SK-N-SH (cell line): ENCODE measurements at regions not wholly inside any gene's neighbourhood (a gene's known extent, or its start where the extent isn't known, plus 50 kb on each side); places are given as distances from the start of the nearest gene placed in this dataset.

Experiments used
- CTCF ChIA-PET: fragments of 300-600, 350-600 bp; formaldehyde crosslinking; extraction: SDS; loops from one replicate; lab custom pipeline; 2021; lab: Yijun Ruan, JAX
- POLR2A ChIA-PET: fragments of 350-600 bp; sonication (Branson Sonifier 250); formaldehyde crosslinking; extraction: SDS; loops from one replicate; lab custom pipeline; 2020; ENCODE audit warnings: antibody characterized with exemption, inconsistent platforms; lab: Yijun Ruan, JAX
- DNase-seq: peaks from one replicate; pipeline ENCODE4 v3.0.0; 2012
- H2AFZ ChIP-seq: fragments of 200-600 bp; sonication (generic); 2 replicates; pipeline ENCODE4 v1.8.1; 2016; ENCODE audit warnings: antibody characterized with exemption, mild to moderate bottlenecking, low read depth
- H3F3A ChIP-seq: fragments of 200-600 bp; sonication (generic); replicated peaks from 2 replicates; pipeline ENCODE3; 2016; ENCODE audit warnings: antibody characterized with exemption, mild to moderate bottlenecking; ENCODE audit not compliant: insufficient read depth
- H3K27ac ChIP-seq, 2 experiments: fragments of 200-500 bp in 1 of 2; fragments of 200-600 bp in 1 of 2; sonication (Bioruptor generic) in 1 of 2; sonication (generic), shearing (Covaris generic) in 1 of 2; 2 replicates each; pipeline versions ENCODE4 v1.5.1 to v1.6.1; 2014 to 2016; ENCODE audit warnings: low read depth in 2 of 2, inconsistent platforms in 1 of 2, low read length in 1 of 2, mild to moderate bottlenecking in 1 of 2, mixed read lengths in 1 of 2
- H3K27me3 ChIP-seq: fragments of 200-600 bp; sonication (generic), shearing (Covaris generic); 2 replicates; pipeline ENCODE4 v1.6.1; 2016; ENCODE audit warnings: mixed run types; ENCODE audit not compliant: insufficient read depth
- H3K36me3 ChIP-seq, 2 experiments: fragments of 200-500 bp in 1 of 2; fragments of 200-600 bp in 1 of 2; sonication (Bioruptor generic) in 1 of 2; sonication (generic) in 1 of 2; replicated peaks in 1 of 2; 2 replicates each; pipeline versions ENCODE3 to v1.5.1; 2014 to 2016; ENCODE audit warnings: low read length in 1 of 2, mild to moderate bottlenecking in 1 of 2; ENCODE audit not compliant: insufficient read depth in 2 of 2, control insufficient read depth in 1 of 2
- H3K4me1 ChIP-seq, 2 experiments: fragments of 200-500 bp in 1 of 2; fragments of 200-600 bp in 1 of 2; sonication (Bioruptor generic) in 1 of 2; sonication (generic), shearing (Covaris generic) in 1 of 2; 2 replicates each; pipeline versions ENCODE4 v1.5.1 to v1.6.1; 2014 to 2016; ENCODE audit warnings: low read depth in 1 of 2, low read length in 1 of 2, mixed run types in 1 of 2; ENCODE audit not compliant: insufficient read depth in 2 of 2, control insufficient read depth in 1 of 2
- H3K4me2 ChIP-seq: fragments of 200-600 bp; sonication (generic), shearing (Covaris generic); 2 replicates; pipeline ENCODE4 v1.6.1; 2017; ENCODE audit warnings: mixed run types
- H3K4me3 ChIP-seq, 2 experiments: fragments of 200-500 bp in 1 of 2; fragments of 200-600 bp in 1 of 2; sonication (Bioruptor generic) in 1 of 2; sonication (generic), shearing (Covaris generic) in 1 of 2; 2 replicates each; pipeline versions ENCODE4 v1.5.1 to v1.8.1; 2014 to 2016; ENCODE audit warnings: low read depth in 2 of 2, inconsistent platforms in 1 of 2, low read length in 1 of 2, mild to moderate bottlenecking in 1 of 2, mixed read lengths in 1 of 2, moderate library complexity in 1 of 2
- H3K79me2 ChIP-seq: fragments of 200-600 bp; sonication (generic); 2 replicates; pipeline ENCODE4 v1.8.1; 2017; ENCODE audit warnings: mild to moderate bottlenecking; ENCODE audit not compliant: insufficient read depth
- H3K9ac ChIP-seq: fragments of 200-600 bp; sonication (generic); 2 replicates; pipeline ENCODE4 v1.6.1; 2017; ENCODE audit warnings: mixed run types
- H3K9me2 ChIP-seq: fragments of 200-600 bp; sonication (generic); 2 replicates; pipeline ENCODE4 v1.6.1; 2017; ENCODE audit warnings: mixed run types
- H3K9me3 ChIP-seq: fragments of 200-600 bp; sonication (generic); 2 replicates; pipeline ENCODE4 v1.6.1; 2017; ENCODE audit warnings: mixed run types, mild to moderate bottlenecking, moderate library complexity
- H4K20me1 ChIP-seq: fragments of 200-600 bp; sonication (generic); 2 replicates; pipeline ENCODE4 v1.6.1; 2017; ENCODE audit warnings: mild to moderate bottlenecking, mixed run types; ENCODE audit not compliant: insufficient read depth
- FOSL2 ChIP-seq: IDR thresholded peaks from 2 replicates; pipeline ENCODE4 v1.4.0; 2012; ENCODE audit warnings: low read depth, mild to moderate bottlenecking, moderate library complexity, borderline replicate concordance
- FOXJ3 ChIP-seq: sonication (generic); formaldehyde crosslinking; IDR thresholded peaks from 2 replicates; pipeline ENCODE4 v1.5.1; 2020; ENCODE audit warnings: mild to moderate bottlenecking, missing genetic modification reagents
- JUND ChIP-seq: IDR thresholded peaks from 2 replicates; pipeline ENCODE4 v1.4.0; 2012
- MAX ChIP-seq: IDR thresholded peaks from 2 replicates; pipeline ENCODE4 v1.4.0; 2012; ENCODE audit warnings: low read depth
- MEF2A ChIP-seq: IDR thresholded peaks from 2 replicates; pipeline ENCODE4 v1.4.0; 2012; ENCODE audit warnings: low read depth, borderline replicate concordance
- MXI1 ChIP-seq: IDR thresholded peaks from 2 replicates; pipeline ENCODE4 v1.6.1; 2012; ENCODE audit warnings: mild to moderate bottlenecking, low read depth, low read length, improper control_type of control experiment
- NFIC ChIP-seq: IDR thresholded peaks from 2 replicates; pipeline ENCODE4 v1.4.0; 2012; ENCODE audit warnings: borderline replicate concordance
- REST ChIP-seq: IDR thresholded peaks from 2 replicates; pipeline ENCODE4 v1.6.1; 2012; ENCODE audit warnings: mild to moderate bottlenecking, low read depth, low read length, moderate library complexity
- RFX5 ChIP-seq: IDR thresholded peaks from 2 replicates; pipeline ENCODE4 v1.6.1; 2012; ENCODE audit warnings: mild to moderate bottlenecking, improper control_type of control experiment, low read length
- RXRA ChIP-seq: IDR thresholded peaks from 2 replicates; pipeline ENCODE4 v1.4.0; 2012; ENCODE audit warnings: low read depth, mild to moderate bottlenecking, borderline replicate concordance
- SMC3 ChIP-seq: IDR thresholded peaks from 2 replicates; pipeline ENCODE4 v1.6.1; 2012; ENCODE audit warnings: low read depth, low read length, improper control_type of control experiment
- TAF1 ChIP-seq: IDR thresholded peaks from 2 replicates; pipeline ENCODE4 v1.6.1; 2012; ENCODE audit warnings: low read depth, mild to moderate bottlenecking, low read length, moderate library complexity, borderline replicate concordance
- TCF12 ChIP-seq: IDR thresholded peaks from 2 replicates; pipeline ENCODE4 v1.4.0; 2012
- TEAD4 ChIP-seq: IDR thresholded peaks from 2 replicates; pipeline ENCODE4 v1.4.0; 2012; ENCODE audit warnings: mild to moderate bottlenecking, borderline replicate concordance; ENCODE audit not compliant: insufficient read depth
- WGBS: methylation state at CpG from one replicate; pipeline ENCODE4 v1.1.6; 2017; ENCODE audit warnings: low lambda C conversion rate; 5-methylcytosine and 5-hydroxymethylcytosine counted together
- TF ChIP-seq, protein P1 (sequence below): fragments of 200-600 bp; sonication (generic); IDR thresholded peaks from 2 replicates; pipeline ENCODE4 v1.6.1; 2017; ENCODE audit warnings: antibody characterized with exemption, mild to moderate bottlenecking, moderate library complexity
- TF ChIP-seq, protein P2 (sequence below): IDR thresholded peaks from 2 replicates; pipeline ENCODE4 v1.4.0; 2012; ENCODE audit warnings: low read depth, borderline replicate concordance

DNA sequence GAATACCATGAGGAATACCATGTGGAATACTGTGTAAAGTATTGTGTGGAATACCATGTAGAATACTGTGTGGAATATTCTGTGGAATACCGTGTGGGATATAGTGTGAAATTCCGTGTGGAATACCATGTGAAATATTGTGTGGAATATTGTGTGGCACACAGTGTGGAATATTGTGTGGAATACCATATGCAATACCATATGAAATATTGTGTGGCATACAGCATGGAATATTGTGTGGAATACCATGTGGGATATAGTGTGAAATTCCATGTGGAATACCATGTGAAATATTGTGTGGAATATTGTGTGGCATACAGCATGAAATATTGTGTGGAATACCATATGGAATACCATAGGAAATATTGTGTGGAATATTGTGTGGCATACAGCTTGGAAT, 135.1 kb upstream of the CHST15 start:
- H2AFZ ChIP-seq = no peak overlapping the region
- 43% methylated on average over 2 of the region's 2 CpGs for WGBS
- H3K27me3 ChIP-seq = no peaks in the 10 kb centered on the region
- H3K27ac ChIP-seq = no peak overlapping the region
- DNase-seq = no peak
- ChIA-PET CTCF (no interaction called here), POLR2A (no interaction called here)
- no peaks in the 10 kb centered on the region for H3K9me2 ChIP-seq
- H3K79me2 ChIP-seq = no peaks in the 10 kb centered on the region
- H3K9me3 ChIP-seq = no peaks in the 10 kb centered on the region
- H3K9ac ChIP-seq = no peak overlapping the region
- peaks cover 0 to 10% of the 10 kb centered on the region in 2 experiments; a peak in 1 of 4 replicates for H3K4me1 ChIP-seq
- H4K20me1 ChIP-seq = no peaks in the 10 kb centered on the region
- no peaks in the 10 kb centered on the region for H3F3A ChIP-seq
- no peak overlapping the region for H3K4me3 ChIP-seq
- no peaks in the 10 kb centered on the region for H3K36me3 ChIP-seq
- no peak overlapping the region for H3K4me2 ChIP-seq
- TF ChIP-seq FOXJ3 (CRISPR knock-in tag) (no peak), NFIC (no peak), MEF2A (no peak), MXI1 (no peak), MAX (no peak), TCF12 (no peak), RFX5 (no peak), JUND (no peak), FOSL2 (no peak), REST (no peak), TAF1 (no peak), SMC3 (no peak), TEAD4 (no peak), RXRA (no peak)
- TF ChIP-seq, protein P1, sequence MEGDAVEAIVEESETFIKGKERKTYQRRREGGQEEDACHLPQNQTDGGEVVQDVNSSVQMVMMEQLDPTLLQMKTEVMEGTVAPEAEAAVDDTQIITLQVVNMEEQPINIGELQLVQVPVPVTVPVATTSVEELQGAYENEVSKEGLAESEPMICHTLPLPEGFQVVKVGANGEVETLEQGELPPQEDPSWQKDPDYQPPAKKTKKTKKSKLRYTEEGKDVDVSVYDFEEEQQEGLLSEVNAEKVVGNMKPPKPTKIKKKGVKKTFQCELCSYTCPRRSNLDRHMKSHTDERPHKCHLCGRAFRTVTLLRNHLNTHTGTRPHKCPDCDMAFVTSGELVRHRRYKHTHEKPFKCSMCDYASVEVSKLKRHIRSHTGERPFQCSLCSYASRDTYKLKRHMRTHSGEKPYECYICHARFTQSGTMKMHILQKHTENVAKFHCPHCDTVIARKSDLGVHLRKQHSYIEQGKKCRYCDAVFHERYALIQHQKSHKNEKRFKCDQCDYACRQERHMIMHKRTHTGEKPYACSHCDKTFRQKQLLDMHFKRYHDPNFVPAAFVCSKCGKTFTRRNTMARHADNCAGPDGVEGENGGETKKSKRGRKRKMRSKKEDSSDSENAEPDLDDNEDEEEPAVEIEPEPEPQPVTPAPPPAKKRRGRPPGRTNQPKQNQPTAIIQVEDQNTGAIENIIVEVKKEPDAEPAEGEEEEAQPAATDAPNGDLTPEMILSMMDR = no peak
- TF ChIP-seq, protein P2, sequence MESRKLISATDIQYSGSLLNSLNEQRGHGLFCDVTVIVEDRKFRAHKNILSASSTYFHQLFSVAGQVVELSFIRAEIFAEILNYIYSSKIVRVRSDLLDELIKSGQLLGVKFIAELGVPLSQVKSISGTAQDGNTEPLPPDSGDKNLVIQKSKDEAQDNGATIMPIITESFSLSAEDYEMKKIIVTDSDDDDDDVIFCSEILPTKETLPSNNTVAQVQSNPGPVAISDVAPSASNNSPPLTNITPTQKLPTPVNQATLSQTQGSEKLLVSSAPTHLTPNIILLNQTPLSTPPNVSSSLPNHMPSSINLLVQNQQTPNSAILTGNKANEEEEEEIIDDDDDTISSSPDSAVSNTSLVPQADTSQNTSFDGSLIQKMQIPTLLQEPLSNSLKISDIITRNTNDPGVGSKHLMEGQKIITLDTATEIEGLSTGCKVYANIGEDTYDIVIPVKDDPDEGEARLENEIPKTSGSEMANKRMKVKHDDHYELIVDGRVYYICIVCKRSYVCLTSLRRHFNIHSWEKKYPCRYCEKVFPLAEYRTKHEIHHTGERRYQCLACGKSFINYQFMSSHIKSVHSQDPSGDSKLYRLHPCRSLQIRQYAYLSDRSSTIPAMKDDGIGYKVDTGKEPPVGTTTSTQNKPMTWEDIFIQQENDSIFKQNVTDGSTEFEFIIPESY = no peak
